K562 (cell line): ENCODE measurements at regions not wholly inside any gene's neighbourhood (a gene's known extent, or its start where the extent isn't known, plus 50 kb on each side); places are given as distances from the start of the nearest gene placed in this dataset.

Experiments used
- ATAC-seq: fragments of 200-7000 bp; cut with Tn5 transposase; 3 replicates; pipeline ENCODE4 v1.9.1; 2020; ENCODE audit warnings: moderate library complexity
- BruUV-seq: library from RNA; stranded (reverse); fragments of 400-500 nt; replicated peaks from 2 replicates; lab custom pipeline; 2021; lab: Mats Ljungman, UMichigan
- CTCF ChIA-PET: fragments of 300-600 bp; formaldehyde crosslinking; extraction: SDS; loops from one replicate; lab custom pipeline; 2021; ENCODE audit warnings: low intra/inter-chr PET ratio; lab: Yijun Ruan, JAX
- POLR2A ChIA-PET: fragments of 300-600, 350-650 bp; sonication (Branson Sonifier 250); formaldehyde crosslinking; extraction: SDS; loops from one replicate; lab custom pipeline; 2021; ENCODE audit warnings: antibody characterized with exemption, inconsistent platforms; lab: Yijun Ruan, JAX
- DNase-seq, 4 experiments: peaks; one replicate each; pipeline versions ENCODE4 v3.0.0 to v3.0.0-alpha.2; 2011 to 2018; ENCODE audit warnings: low spot score in 3 of 4, mixed read lengths in 3 of 4; ENCODE audit errors: extremely low read depth in 1 of 4
- FAIRE-seq: peaks from 2 replicates; lab custom pipeline; 2011; peaks lifted over from hg19 to GRCh38; lab: Jason Lieb, UNC
- H2AFZ ChIP-seq: 2 replicates; pipeline ENCODE4 v1.6.0; 2011; ENCODE audit warnings: low read depth, low read length, control low read depth, inconsistent platforms
- H3K27ac ChIP-seq: fragments of 200-600 bp; 3 replicates; pipeline ENCODE4 v1.8.0; 2011; ENCODE audit warnings: low read depth, mild to moderate bottlenecking, control low read depth, inconsistent platforms, low read length, moderate library complexity, mixed read lengths; ENCODE audit errors: extremely low read depth
- H3K27me3 ChIP-seq, 2 experiments: fragments of 300-600 bp in 1 of 2; 2 replicates in 1 of 2; 3 replicates in 1 of 2; pipeline versions ENCODE4 v1.6.0 to v1.8.0; 2011; ENCODE audit warnings: inconsistent platforms in 2 of 2, low read length in 2 of 2, mild to moderate bottlenecking in 1 of 2, mixed read lengths in 1 of 2, moderate library complexity in 1 of 2; ENCODE audit not compliant: control insufficient read depth in 2 of 2, insufficient read depth in 2 of 2
- H3K36me3 ChIP-seq: fragments of 300-600 bp; 3 replicates; pipeline ENCODE4 v1.8.0; 2011; ENCODE audit warnings: mild to moderate bottlenecking, low read length, inconsistent platforms; ENCODE audit not compliant: control insufficient read depth, insufficient read depth
- H3K4me1 ChIP-seq, 2 experiments: fragments of 200-600 bp in 1 of 2; replicated peaks in 1 of 2; 2 replicates in 1 of 2; 3 replicates in 1 of 2; pipeline versions ENCODE4 v1.5.1 to v1.8.0; 2011; ENCODE audit warnings: inconsistent platforms in 2 of 2, low read length in 2 of 2, mild to moderate bottlenecking in 1 of 2, mixed read lengths in 1 of 2, moderate library complexity in 1 of 2; ENCODE audit not compliant: control insufficient read depth in 2 of 2, insufficient read depth in 2 of 2
- H3K4me2 ChIP-seq: 2 replicates; pipeline ENCODE4 v1.6.1; 2011; ENCODE audit warnings: low read length, control low read depth, inconsistent platforms, mixed read lengths; ENCODE audit not compliant: insufficient read depth
- H3K4me3 ChIP-seq: fragments of 200-600 bp; sonication (generic), shearing (Covaris generic); 2 replicates; pipeline ENCODE4 v1.5.1; 2016; ENCODE audit warnings: control low read depth, inconsistent platforms
- H3K79me2 ChIP-seq: fragments of 200-600 bp; 3 replicates; pipeline ENCODE4 v1.8.0; 2011; ENCODE audit warnings: low read length, inconsistent platforms; ENCODE audit not compliant: control insufficient read depth, insufficient read depth
- H3K9ac ChIP-seq, 2 experiments: 2 replicates each; pipeline versions ENCODE4 v1.6.0 to v1.6.1; 2011; ENCODE audit warnings: low read depth in 2 of 2, low read length in 2 of 2, control low read depth in 1 of 2, inconsistent platforms in 1 of 2, mild to moderate bottlenecking in 1 of 2, mixed read lengths in 1 of 2; ENCODE audit not compliant: insufficient read depth in 1 of 2
- H3K9me1 ChIP-seq: one replicate; pipeline ENCODE4 v1.6.0; 2011; ENCODE audit warnings: inconsistent platforms, mild to moderate bottlenecking, low read length, moderate library complexity; ENCODE audit not compliant: control insufficient read depth, insufficient read depth
- H3K9me3 ChIP-seq: replicated peaks from 2 replicates; pipeline ENCODE4 v1.5.1; 2011; ENCODE audit warnings: low read depth, low read length, inconsistent platforms; ENCODE audit not compliant: control insufficient read depth, insufficient read depth
- H4K20me1 ChIP-seq: replicated peaks from 2 replicates; pipeline ENCODE4 v1.6.1; 2011; ENCODE audit warnings: low read length, inconsistent platforms, mixed read lengths; ENCODE audit not compliant: control insufficient read depth, insufficient read depth
- ARID4B ChIP-seq: sonication (generic); formaldehyde crosslinking; IDR thresholded peaks from 2 replicates; pipeline ENCODE4 v1.8.0; 2022; ENCODE audit warnings: mild to moderate bottlenecking, missing genetic modification reagents
- BDP1 ChIP-seq: IDR thresholded peaks from 3 replicates; pipeline ENCODE4 v1.6.1; 2011; ENCODE audit not compliant: insufficient read length, insufficient read depth
- CAMTA2 ChIP-seq: fragments of 250-450 bp; sonication (Bioruptor Pico); conservative IDR thresholded peaks from 2 replicates; pipeline ENCODE4 v1.5.1; 2022
- FOXP4 ChIP-seq: sonication (generic); formaldehyde crosslinking; IDR thresholded peaks from 2 replicates; pipeline ENCODE4 v1.8.0; 2022; ENCODE audit warnings: mild to moderate bottlenecking, missing genetic modification reagents, borderline replicate concordance
- GTF2B ChIP-seq: IDR thresholded peaks from 2 replicates; pipeline ENCODE4 v1.6.1; 2011; ENCODE audit not compliant: insufficient read length; ENCODE audit errors: extremely low read depth
- LEF1 ChIP-seq: fragments of 450-650 bp; IDR thresholded peaks from 2 replicates; pipeline ENCODE4 v1.6.1; 2016; ENCODE audit warnings: mild to moderate bottlenecking
- PHB ChIP-seq: fragments of 250-450 bp; sonication (Bioruptor Pico); IDR thresholded peaks from 2 replicates; pipeline ENCODE4 v1.5.0; 2021
- PML ChIP-seq: IDR thresholded peaks from 2 replicates; pipeline ENCODE4 v1.6.1; 2012; ENCODE audit warnings: low read length, inconsistent platforms
- SLC30A9 ChIP-seq: fragments of 250-450 bp; sonication (Bioruptor Pico); IDR thresholded peaks from 2 replicates; pipeline ENCODE4 v1.8.0; 2022; ENCODE audit warnings: mild to moderate bottlenecking, moderate library complexity
- TFAM ChIP-seq: fragments of 250-450 bp; sonication (Bioruptor Pico); conservative IDR thresholded peaks from 2 replicates; pipeline ENCODE4 v1.5.0; 2021; ENCODE audit warnings: mild to moderate bottlenecking, moderate library complexity
- ZBTB17 ChIP-seq: fragments of 450-650 bp; formaldehyde crosslinking; IDR thresholded peaks from 2 replicates; pipeline ENCODE4 v1.4.0; 2020; ENCODE audit warnings: mild to moderate bottlenecking
- ZEB2 ChIP-seq: fragments of 450-650 bp; IDR thresholded peaks from 2 replicates; pipeline ENCODE4 v1.6.1; 2016
- ZNF263 ChIP-seq: sonication (generic); formaldehyde crosslinking; IDR thresholded peaks from 2 replicates; pipeline ENCODE4 v1.8.0; 2022; ENCODE audit warnings: mild to moderate bottlenecking, missing genetic modification reagents, borderline replicate concordance
- in situ Hi-C: fragments of 300-500 bp; cut with MboI; formaldehyde crosslinking; loops from 4 replicates; pipeline ENCODE4 v1.15.0; 2018; ENCODE audit warnings: inconsistent platforms, mixed read lengths
- intact Hi-C: fragments of 100-400 bp; cut with micrococcal nuclease; formaldehyde crosslinking; loops from 2 replicates; pipeline ENCODE4 v1.14.2; 2022
- TF ChIP-seq, protein P1 (sequence below): fragments of 250-450 bp; sonication (Bioruptor Pico); IDR thresholded peaks from 2 replicates; pipeline ENCODE4 v1.5.0; 2020; ENCODE audit warnings: mild to moderate bottlenecking
- TF ChIP-seq, protein P2 (sequence below): fragments of 250-450 bp; sonication (Bioruptor Pico); IDR thresholded peaks from 2 replicates; pipeline ENCODE4 v1.4.0; 2020; ENCODE audit warnings: mild to moderate bottlenecking, moderate library complexity

DNA sequence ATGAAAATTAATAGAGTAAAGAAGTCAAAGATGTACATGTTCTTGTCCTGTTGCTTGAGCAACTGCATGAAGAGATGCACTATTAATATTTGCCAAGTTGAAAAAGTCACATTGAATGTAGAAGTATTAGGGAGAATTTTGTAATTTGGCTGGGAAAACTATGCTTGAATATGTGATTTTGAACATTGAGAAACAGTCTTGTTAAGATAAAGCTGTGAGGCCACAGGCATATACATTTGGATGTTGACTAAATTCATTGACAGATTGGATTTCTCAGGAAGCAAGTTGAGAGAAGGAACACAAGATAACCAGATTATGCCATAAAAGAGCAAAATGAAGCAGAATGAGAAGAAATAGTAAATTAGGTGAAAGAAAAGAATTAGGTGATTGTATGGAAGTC is 1777.5 kb upstream of the PCDH7 start:
- Histone ChIP-seq H3K36me3 (no peaks in the 10 kb centered on the region), H3K27me3 (no peaks in the 10 kb centered on the region), H3K4me2 (no peak overlapping the region), H2AFZ (no peak overlapping the region), H3K4me1 (no peaks in the 10 kb centered on the region), H3K9me1 (no peaks in the 10 kb centered on the region), H3K9ac (no peak overlapping the region), H4K20me1 (no peaks in the 10 kb centered on the region), H3K9me3 (no peaks in the 10 kb centered on the region), H3K4me3 (no peak overlapping the region), H3K27ac (no peak overlapping the region), H3K79me2 (no peaks in the 10 kb centered on the region)
- ATAC-seq = no peak
- CTCF ChIA-PET = no interaction called here
- intact Hi-C loops (no loop called here), in situ Hi-C loops (no loop called here)
- TF ChIP-seq TFAM (CRISPR knock-in tag) = no peak
- no peak for TF ChIP-seq PML
- TF ChIP-seq ZBTB17 (CRISPR knock-in tag) = no peak
- no peak for TF ChIP-seq ARID4B (CRISPR knock-in tag)
- TF ChIP-seq, protein P1, sequence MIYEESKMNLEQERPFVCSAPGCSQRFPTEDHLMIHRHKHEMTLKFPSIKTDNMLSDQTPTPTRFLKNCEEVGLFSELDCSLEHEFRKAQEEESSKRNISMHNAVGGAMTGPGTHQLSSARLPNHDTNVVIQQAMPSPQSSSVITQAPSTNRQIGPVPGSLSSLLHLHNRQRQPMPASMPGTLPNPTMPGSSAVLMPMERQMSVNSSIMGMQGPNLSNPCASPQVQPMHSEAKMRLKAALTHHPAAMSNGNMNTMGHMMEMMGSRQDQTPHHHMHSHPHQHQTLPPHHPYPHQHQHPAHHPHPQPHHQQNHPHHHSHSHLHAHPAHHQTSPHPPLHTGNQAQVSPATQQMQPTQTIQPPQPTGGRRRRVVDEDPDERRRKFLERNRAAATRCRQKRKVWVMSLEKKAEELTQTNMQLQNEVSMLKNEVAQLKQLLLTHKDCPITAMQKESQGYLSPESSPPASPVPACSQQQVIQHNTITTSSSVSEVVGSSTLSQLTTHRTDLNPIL (CRISPR knock-in tag) = no peak
- TF ChIP-seq, protein P2, sequence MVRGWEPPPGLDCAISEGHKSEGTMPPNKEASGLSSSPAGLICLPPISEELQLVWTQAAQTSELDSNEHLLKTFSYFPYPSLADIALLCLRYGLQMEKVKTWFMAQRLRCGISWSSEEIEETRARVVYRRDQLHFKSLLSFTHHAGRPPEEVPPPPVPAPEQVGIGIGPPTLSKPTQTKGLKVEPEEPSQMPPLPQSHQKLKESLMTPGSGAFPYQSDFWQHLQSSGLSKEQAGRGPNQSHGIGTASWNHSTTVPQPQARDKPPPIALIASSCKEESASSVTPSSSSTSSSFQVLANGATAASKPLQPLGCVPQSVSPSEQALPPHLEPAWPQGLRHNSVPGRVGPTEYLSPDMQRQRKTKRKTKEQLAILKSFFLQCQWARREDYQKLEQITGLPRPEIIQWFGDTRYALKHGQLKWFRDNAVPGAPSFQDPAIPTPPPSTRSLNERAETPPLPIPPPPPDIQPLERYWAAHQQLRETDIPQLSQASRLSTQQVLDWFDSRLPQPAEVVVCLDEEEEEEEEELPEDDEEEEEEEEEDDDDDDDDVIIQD (CRISPR knock-in tag) = no peak
- TF ChIP-seq CAMTA2 (CRISPR knock-in tag) = no peak
- no peak for TF ChIP-seq LEF1
- TF ChIP-seq PHB (CRISPR knock-in tag) = no peak
- TF ChIP-seq BDP1 = no peak
- TF ChIP-seq ZEB2 = no peak
- no peak for TF ChIP-seq FOXP4 (CRISPR knock-in tag)
- no peak for TF ChIP-seq GTF2B
- TF ChIP-seq ZNF263 (CRISPR knock-in tag) = no peak
- no peak for TF ChIP-seq SLC30A9 (CRISPR knock-in tag)
- POLR2A ChIA-PET = no interaction called here
- no TSS peak for BruUV-seq
- no peak for FAIRE-seq
- no peak for DNase-seq
